ENCODE measurements at regions not wholly inside any gene's neighbourhood (a gene's known extent, or its start where the extent isn't known, plus 50 kb on each side); places are given as distances from the start of the nearest gene placed in this dataset.

GRCh38 chr9:31030741-31031202, 1353.7 kb upstream of the ACO1 start:
- Histone ChIP-seq H3K9me3 (ENCODE audit: low read depth) (no peaks in the 10 kb centered on the region), H3K4me1 (peaks cover 22% of the 10 kb centered on the region), H3K27me3 (no peaks in the 10 kb centered on the region), H4K20me1 (ENCODE audit: low read depth) (no peaks in the 10 kb centered on the region), H3F3A (ENCODE audit: low read depth) (peaks cover 17% of the 10 kb centered on the region), H3K4me2 (peak overlapping the region; percentile 50), H2AFZ (replicated peaks) (no peak overlapping the region), H3K79me2 (ENCODE audit: low read depth) (no peaks in the 10 kb centered on the region), H3K9ac (no peak overlapping the region), H3K36me3 (no peaks in the 10 kb centered on the region), H3K27ac (peak overlapping the region; percentile 5), H3K4me3 (peak overlapping the region; percentile 9)
- peak overlapping the region; percentile 96 for H3K27ac Mint-ChIP-seq
- H3K27me3 Mint-ChIP-seq (ENCODE audit: insufficient read depth, low read depth) = peaks cover 2% of the 10 kb centered on the region
- H3K4me3 Mint-ChIP-seq = peak overlapping the region; percentile 71
- H3K4me1 Mint-ChIP-seq = peaks cover 39% of the 10 kb centered on the region
- no peaks in the 10 kb centered on the region for H3K9me3 Mint-ChIP-seq
- no peaks in the 10 kb centered on the region for H3K36me3 Mint-ChIP-seq
- DNase-seq (ENCODE audit: low spot score) = peak; percentile 69
- TF ChIP-seq, protein P1, sequence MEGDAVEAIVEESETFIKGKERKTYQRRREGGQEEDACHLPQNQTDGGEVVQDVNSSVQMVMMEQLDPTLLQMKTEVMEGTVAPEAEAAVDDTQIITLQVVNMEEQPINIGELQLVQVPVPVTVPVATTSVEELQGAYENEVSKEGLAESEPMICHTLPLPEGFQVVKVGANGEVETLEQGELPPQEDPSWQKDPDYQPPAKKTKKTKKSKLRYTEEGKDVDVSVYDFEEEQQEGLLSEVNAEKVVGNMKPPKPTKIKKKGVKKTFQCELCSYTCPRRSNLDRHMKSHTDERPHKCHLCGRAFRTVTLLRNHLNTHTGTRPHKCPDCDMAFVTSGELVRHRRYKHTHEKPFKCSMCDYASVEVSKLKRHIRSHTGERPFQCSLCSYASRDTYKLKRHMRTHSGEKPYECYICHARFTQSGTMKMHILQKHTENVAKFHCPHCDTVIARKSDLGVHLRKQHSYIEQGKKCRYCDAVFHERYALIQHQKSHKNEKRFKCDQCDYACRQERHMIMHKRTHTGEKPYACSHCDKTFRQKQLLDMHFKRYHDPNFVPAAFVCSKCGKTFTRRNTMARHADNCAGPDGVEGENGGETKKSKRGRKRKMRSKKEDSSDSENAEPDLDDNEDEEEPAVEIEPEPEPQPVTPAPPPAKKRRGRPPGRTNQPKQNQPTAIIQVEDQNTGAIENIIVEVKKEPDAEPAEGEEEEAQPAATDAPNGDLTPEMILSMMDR (IDR thresholded peaks at IDR 0.05) = no peak
- TF ChIP-seq EZH2 (IDR thresholded peaks at IDR 0.05) (no peak), EZH2phosphoT487 (IDR thresholded peaks at IDR 0.05) (no peak)

DNA sequence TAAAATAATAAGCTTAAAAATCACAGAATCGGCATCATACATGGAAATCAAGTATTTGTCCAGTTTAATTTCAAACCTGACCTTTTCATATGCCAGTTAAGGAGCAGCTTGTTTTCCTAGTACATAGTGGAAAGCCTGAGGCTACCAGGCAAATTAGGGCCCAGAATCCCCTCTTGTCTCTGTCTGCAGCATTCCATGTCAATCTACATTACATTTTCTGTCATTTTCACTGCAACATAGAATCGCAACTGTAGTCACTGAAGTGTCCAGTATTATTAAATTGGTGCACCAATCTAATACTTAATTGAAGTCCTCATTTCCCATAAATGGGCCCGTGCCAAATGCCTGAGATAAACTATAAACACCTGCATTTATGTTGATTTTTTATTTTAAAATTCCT, 1352.2 kb upstream of the ACO1 start:
- H3K4me3 ChIP-seq = no peak overlapping the region
- Mint-ChIP-seq H3K36me3 (no peaks in the 10 kb centered on the region), H3K27ac (no peak overlapping the region), H3K4me1 (peaks cover 39% of the 10 kb centered on the region), H3K27me3 (ENCODE audit: insufficient read depth, low read depth) (peaks cover under 1% of the 10 kb centered on the region), H3K4me3 (no peak overlapping the region), H3K9me3 (no peaks in the 10 kb centered on the region)
- DNase-seq (ENCODE audit: low spot score) = no peak
- TF ChIP-seq, protein P1 (IDR thresholded peaks at IDR 0.05) = no peak
- TF ChIP-seq EZH2phosphoT487 (IDR thresholded peaks at IDR 0.05) (no peak), EZH2 (IDR thresholded peaks at IDR 0.05) (no peak)
- H3K27me3 ChIP-seq = no peaks in the 10 kb centered on the region
- H3K36me3 ChIP-seq = no peaks in the 10 kb centered on the region
- H3K27ac ChIP-seq = no peak overlapping the region
- H3K9me3 ChIP-seq (ENCODE audit: low read depth) = no peaks in the 10 kb centered on the region
- H3K4me2 ChIP-seq = no peak overlapping the region
- H3F3A ChIP-seq (ENCODE audit: low read depth) = peaks cover 17% of the 10 kb centered on the region
- no peaks in the 10 kb centered on the region for H3K79me2 ChIP-seq (ENCODE audit: low read depth)
- no peak overlapping the region for H3K9ac ChIP-seq
- no peaks in the 10 kb centered on the region for H4K20me1 ChIP-seq (ENCODE audit: low read depth)
- peaks cover 22% of the 10 kb centered on the region for H3K4me1 ChIP-seq
- H2AFZ ChIP-seq (replicated peaks) = no peak overlapping the region

DNA sequence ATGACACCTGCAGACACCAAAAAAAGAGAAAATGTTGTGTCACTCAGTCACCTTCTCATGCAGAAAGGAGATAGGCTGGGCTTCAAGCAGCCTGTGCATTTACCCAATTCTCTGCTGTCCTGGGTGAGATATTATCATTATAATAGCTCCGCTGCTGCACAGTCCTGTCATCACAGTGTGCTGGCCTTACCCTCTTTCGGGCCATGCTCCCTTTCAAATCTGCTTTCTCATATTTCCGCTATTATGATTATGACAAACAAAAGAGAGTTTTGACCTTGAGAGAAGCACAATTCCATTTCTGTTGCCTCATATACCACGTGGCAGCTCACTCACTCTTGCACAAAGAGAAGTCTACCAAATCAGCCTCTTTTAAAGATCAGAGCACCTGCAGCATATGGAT, 1350.1 kb upstream of the ACO1 start:
- Histone ChIP-seq H3K27me3 (no peaks in the 10 kb centered on the region), H3K4me2 (no peak overlapping the region), H3K4me1 (peaks cover 22% of the 10 kb centered on the region), H2AFZ (replicated peaks) (no peak overlapping the region), H3K27ac (no peak overlapping the region), H3K9ac (no peak overlapping the region), H3K36me3 (no peaks in the 10 kb centered on the region), H3K9me3 (ENCODE audit: low read depth) (no peaks in the 10 kb centered on the region), H3K4me3 (no peak overlapping the region), H4K20me1 (ENCODE audit: low read depth) (no peaks in the 10 kb centered on the region), H3F3A (ENCODE audit: low read depth) (peaks cover 17% of the 10 kb centered on the region), H3K79me2 (ENCODE audit: low read depth) (no peaks in the 10 kb centered on the region)
- TF ChIP-seq EZH2phosphoT487 (IDR thresholded peaks at IDR 0.05) (no peak), EZH2 (IDR thresholded peaks at IDR 0.05) (no peak)
- TF ChIP-seq, protein P1 (IDR thresholded peaks at IDR 0.05) = no peak
- peak; percentile 1 for DNase-seq (ENCODE audit: low spot score)
- Mint-ChIP-seq H3K4me3 (no peak overlapping the region), H3K9me3 (no peaks in the 10 kb centered on the region), H3K36me3 (no peaks in the 10 kb centered on the region), H3K27me3 (ENCODE audit: insufficient read depth, low read depth) (no peaks in the 10 kb centered on the region), H3K4me1 (peaks cover 39% of the 10 kb centered on the region), H3K27ac (no peak overlapping the region)

Measured in neural progenitor cell (in vitro differentiated cells).